ENCODE measurements at regions not wholly inside any gene's neighbourhood (a gene's known extent, or its start where the extent isn't known, plus 50 kb on each side); places are given as distances from the start of the nearest gene placed in this dataset.

- TF ChIP-seq CBX8 (IDR thresholded peaks at IDR 0.05) (no peak), CTCF (IDR thresholded peaks at IDR 0.05) (no peak), ELK1 (IDR thresholded peaks at IDR 0.05; ENCODE audit: low read depth, low read length) (no peak), JUNB (IDR thresholded peaks at IDR 0.05) (no peak), POLR2A (IDR thresholded peaks at IDR 0.05; ENCODE audit: low read length) (no peak), REST (IDR thresholded peaks at IDR 0.05) (no peak), CBX2 (IDR thresholded peaks at IDR 0.05; ENCODE audit: borderline replicate concordance, low read depth) (no peak), NFE2L2 (conservative IDR thresholded peaks at IDR 0.05; ENCODE audit: low read length) (no peak), BCL3 (IDR thresholded peaks at IDR 0.05) (no peak), FOSL2 (IDR thresholded peaks at IDR 0.05) (no peak), FOSL2 (CRISPR knock-in tag; IDR thresholded peaks at IDR 0.05) (no peak), MAX (IDR thresholded peaks at IDR 0.05) (no peak), TFCP2L1 (CRISPR knock-in tag; IDR thresholded peaks at IDR 0.05) (no peak), POLR2AphosphoS2 (conservative IDR thresholded peaks at IDR 0.05; ENCODE audit: low read length) (no peak)
These were observed 312.1 kb downstream of the GPAM start for GRCh38 chr10:111871458-111871857.
